Breast epithelium (tissue), 3 donors: ENCODE measurements at regions not wholly inside any gene's neighbourhood (a gene's known extent, or its start where the extent isn't known, plus 50 kb on each side); places are given as distances from the start of the nearest gene placed in this dataset.
"Not testable (repeated sequence)": the region's sequence is repeated elsewhere in the genome, so short reads cannot be mapped to it uniquely, and the experiment has no call there.

Experiments used
- CTCF ChIP-seq, 3 donors: fragments of 450-650 bp; IDR thresholded peaks; one replicate each; pipeline ENCODE4 v1.5.1; 2016 to 2017; ENCODE audit warnings: antibody characterized with exemption in 3 of 3, mild to moderate bottlenecking in 3 of 3, moderate library complexity in 3 of 3
- POLR2A ChIP-seq: fragments of 450-650 bp; IDR thresholded peaks from one replicate; pipeline ENCODE4 v1.6.1; 2016; ENCODE audit warnings: antibody characterized with exemption, mild to moderate bottlenecking, moderate library complexity

GRCh38 chr14:106006716-106007115 lies 480.3 kb downstream of the TMEM121 start:
- not testable (repeated sequence) for TF ChIP-seq POLR2A; CTCF (IDR thresholded peaks at IDR 0.05)
